ENCODE measurements at regions not wholly inside any gene's neighbourhood (a gene's known extent, or its start where the extent isn't known, plus 50 kb on each side); places are given as distances from the start of the nearest gene placed in this dataset.

- Histone ChIP-seq H4K20me1 (peaks cover 0 to 5% (median 0%) of the 10 kb centered on the region in 11 experiments; a peak in 1 of 22 replicates), H3K9me3 (replicated peaks in 1 of 11) (no peaks in the 10 kb centered on the region), H3K9ac (no peak overlapping the region), H3K4me3 (no peak overlapping the region), H3K4me1 (no peaks in the 10 kb centered on the region), H3K4me2 (no peak overlapping the region), H3K36me3 (no peaks in the 10 kb centered on the region), H3K27ac (no peak overlapping the region), H3K27me3 (peaks cover 41 to 93% (median 80%) of the 10 kb centered on the region in 11 experiments; a peak in 21 of 22 replicates)
- TF ChIP-seq Cebpa-rat (IDR thresholded peaks at IDR 0.05) = no peak
These were observed 377.8 kb downstream of the PPP4R3C start for GRCh38 chrX:27085346-27085745.

GRCh38 chrX:27078371-27078770 lies 384.8 kb downstream of the PPP4R3C start:
- Histone ChIP-seq H3K9ac (no peak overlapping the region), H3K27ac (no peak overlapping the region), H3K4me1 (no peaks in the 10 kb centered on the region), H3K36me3 (no peaks in the 10 kb centered on the region), H3K27me3 (peaks cover 46 to 98% (median 84%) of the 10 kb centered on the region in 11 experiments), H3K4me2 (no peak overlapping the region), H4K20me1 (no peaks in the 10 kb centered on the region), H3K4me3 (no peak overlapping the region), H3K9me3 (replicated peaks in 1 of 11) (peaks cover 34 to 42% (median 38%) of the 10 kb centered on the region in 11 experiments)
- TF ChIP-seq Cebpa-rat (IDR thresholded peaks at IDR 0.05) = no peak

GRCh38 chrX:27057883-27058282 lies 405.3 kb downstream of the PPP4R3C start:
- Histone ChIP-seq H3K4me1 (no peaks in the 10 kb centered on the region), H3K27me3 (peaks cover 30 to 90% (median 83%) of the 10 kb centered on the region in 11 experiments; a peak in 21 of 22 replicates), H4K20me1 (no peaks in the 10 kb centered on the region), H3K4me3 (no peak overlapping the region), H3K36me3 (no peaks in the 10 kb centered on the region), H3K9ac (no peak overlapping the region), H3K27ac (no peak overlapping the region), H3K4me2 (no peak overlapping the region), H3K9me3 (replicated peaks in 1 of 11) (peaks cover 0 to 6% (median 0%) of the 10 kb centered on the region in 11 experiments; a peak in 1 of 22 replicates)
- TF ChIP-seq Cebpa-rat (IDR thresholded peaks at IDR 0.05) = no peak

- no peak overlapping the region for H3K4me3 ChIP-seq
These were observed 423.8 kb downstream of the PPP4R3C start for GRCh38 chrX:27039332-27039731.

GRCh38 chrX:27008486-27008885 lies 454.7 kb downstream of the PPP4R3C start:
- Histone ChIP-seq H3K4me2 (peak overlapping the region in 5 of 11 experiments; percentile 18 to 52 (median 29); a peak in 10 of 22 replicates), H3K4me1 (peaks cover 0 to 14% (median 4%) of the 10 kb centered on the region in 10 experiments; a peak in 7 of 20 replicates), H3K9me3 (replicated peaks in 1 of 11) (no peaks in the 10 kb centered on the region), H3K36me3 (no peaks in the 10 kb centered on the region), H3K9ac (no peak overlapping the region), H3K27me3 (peaks cover 16 to 73% (median 53%) of the 10 kb centered on the region in 11 experiments; a peak in 20 of 22 replicates), H3K4me3 (no peak overlapping the region), H3K27ac (no peak overlapping the region), H4K20me1 (no peaks in the 10 kb centered on the region)
- no peak for TF ChIP-seq Cebpa-rat (IDR thresholded peaks at IDR 0.05)

More at GRCh38 chrX:27039332-27039731, 423.8 kb downstream of the PPP4R3C start:
- no peak overlapping the region for H3K9ac ChIP-seq
- H3K4me2 ChIP-seq = no peak overlapping the region
- H3K36me3 ChIP-seq = no peaks in the 10 kb centered on the region
- H4K20me1 ChIP-seq = no peaks in the 10 kb centered on the region; a peak in 2 of 22 replicates
- TF ChIP-seq Cebpa-rat (IDR thresholded peaks at IDR 0.05) = no peak
- no peak overlapping the region for H3K27ac ChIP-seq
- H3K27me3 ChIP-seq = peaks cover 47 to 100% (median 95%) of the 10 kb centered on the region in 11 experiments
- H3K9me3 ChIP-seq (replicated peaks in 1 of 11) = no peaks in the 10 kb centered on the region
- no peaks in the 10 kb centered on the region for H3K4me1 ChIP-seq

GRCh38 chrX:26999634-27000033 lies 463.5 kb downstream of the PPP4R3C start:
- Histone ChIP-seq H3K27ac (no peak overlapping the region), H3K36me3 (no peaks in the 10 kb centered on the region), H3K9ac (no peak overlapping the region), H3K9me3 (replicated peaks in 1 of 11) (peaks cover 0 to 6% (median 0%) of the 10 kb centered on the region in 11 experiments; a peak in 4 of 22 replicates), H3K4me1 (no peaks in the 10 kb centered on the region), H4K20me1 (no peaks in the 10 kb centered on the region), H3K4me3 (no peak overlapping the region), H3K4me2 (no peak overlapping the region), H3K27me3 (peaks cover 20 to 87% (median 65%) of the 10 kb centered on the region in 11 experiments; a peak in 20 of 22 replicates)
- TF ChIP-seq Cebpa-rat (IDR thresholded peaks at IDR 0.05) = no peak

- H3K9ac ChIP-seq = no peak overlapping the region
- no peaks in the 10 kb centered on the region for H3K36me3 ChIP-seq
- H3K4me2 ChIP-seq = no peak overlapping the region
- no peaks in the 10 kb centered on the region for H3K9me3 ChIP-seq (replicated peaks in 1 of 11)
- no peak for TF ChIP-seq Cebpa-rat (IDR thresholded peaks at IDR 0.05)
- H3K27me3 ChIP-seq = peaks cover 28 to 83% (median 61%) of the 10 kb centered on the region in 11 experiments; a peak in 21 of 22 replicates
- H3K4me3 ChIP-seq = no peak overlapping the region
- no peaks in the 10 kb centered on the region for H3K4me1 ChIP-seq
- no peak overlapping the region for H3K27ac ChIP-seq
- H4K20me1 ChIP-seq = no peaks in the 10 kb centered on the region
These were observed 504.9 kb downstream of the PPP4R3C start for GRCh38 chrX:26958261-26958660.

GRCh38 chrX:26954029-26954428 lies 509.1 kb downstream of the PPP4R3C start:
- H3K9me3 ChIP-seq (replicated peaks in 1 of 11) = no peaks in the 10 kb centered on the region; a peak in 1 of 22 replicates
- H4K20me1 ChIP-seq = no peaks in the 10 kb centered on the region; a peak in 1 of 22 replicates
- H3K9ac ChIP-seq = no peak overlapping the region
- H3K36me3 ChIP-seq = no peaks in the 10 kb centered on the region
- H3K4me3 ChIP-seq = no peak overlapping the region
- H3K27me3 ChIP-seq = peaks cover 67 to 92% (median 89%) of the 10 kb centered on the region in 11 experiments
- no peak overlapping the region for H3K4me2 ChIP-seq
- H3K4me1 ChIP-seq = no peaks in the 10 kb centered on the region
- H3K27ac ChIP-seq = no peak overlapping the region
- no peak for TF ChIP-seq Cebpa-rat (IDR thresholded peaks at IDR 0.05)

- Histone ChIP-seq H3K4me2 (no peak overlapping the region), H3K36me3 (no peaks in the 10 kb centered on the region)
These were observed 510.9 kb downstream of the PPP4R3C start for GRCh38 chrX:26952213-26952612.

GRCh38 chrX:26927419-26927818 lies 535.7 kb downstream of the PPP4R3C start:
- Histone ChIP-seq H4K20me1 (no peaks in the 10 kb centered on the region), H3K9me3 (replicated peaks in 1 of 11) (no peaks in the 10 kb centered on the region), H3K4me1 (no peaks in the 10 kb centered on the region), H3K4me3 (no peak overlapping the region), H3K27ac (no peak overlapping the region), H3K9ac (no peak overlapping the region), H3K27me3 (peaks cover 57 to 98% (median 92%) of the 10 kb centered on the region in 11 experiments), H3K4me2 (no peak overlapping the region), H3K36me3 (no peaks in the 10 kb centered on the region)
- no peak for TF ChIP-seq Cebpa-rat (IDR thresholded peaks at IDR 0.05)

More at GRCh38 chrX:26952213-26952612, 510.9 kb downstream of the PPP4R3C start:
- Histone ChIP-seq H3K4me1 (no peaks in the 10 kb centered on the region), H4K20me1 (no peaks in the 10 kb centered on the region; a peak in 1 of 22 replicates), H3K27ac (no peak overlapping the region), H3K4me3 (no peak overlapping the region), H3K27me3 (peaks cover 76 to 97% (median 95%) of the 10 kb centered on the region in 11 experiments), H3K9me3 (replicated peaks in 1 of 11) (no peaks in the 10 kb centered on the region; a peak in 1 of 22 replicates), H3K9ac (no peak overlapping the region)
- no peak for TF ChIP-seq Cebpa-rat (IDR thresholded peaks at IDR 0.05)

All from BLaER1 treated with 17β-estradiol and CSF1 and Interleukin-3, amounts not matched to agents 10 nM and 100 nM (cell line).